Effector memory CD4-positive, alpha-beta T cell (primary cell): ENCODE measurements at regions not wholly inside any gene's neighbourhood (a gene's known extent, or its start where the extent isn't known, plus 50 kb on each side); places are given as distances from the start of the nearest gene placed in this dataset.
"Not testable (repeated sequence)": the region's sequence is repeated elsewhere in the genome, so short reads cannot be mapped to it uniquely, and the experiment has no call there.

Experiments used
- DNase-seq, 3 donors: peaks; one replicate each; pipeline ENCODE4 v3.0.0-alpha.2; 2020
- H3K27ac ChIP-seq: 2 replicates; pipeline ENCODE4 v1.7.0; 2013; ENCODE audit warnings: mild to moderate bottlenecking, low read length, moderate library complexity; ENCODE audit not compliant: insufficient read depth, poor library complexity, severe bottlenecking
- H3K27me3 ChIP-seq: replicated peaks from 2 replicates; pipeline ENCODE4 v1.7.0; 2013; ENCODE audit warnings: mild to moderate bottlenecking, low read length; ENCODE audit not compliant: insufficient read depth, control insufficient read depth, poor library complexity, severe bottlenecking
- H3K36me3 ChIP-seq: 2 replicates; pipeline ENCODE4 v1.7.0; 2013; ENCODE audit warnings: mild to moderate bottlenecking, low read length, moderate library complexity; ENCODE audit not compliant: control insufficient read depth, insufficient read depth
- H3K4me1 ChIP-seq: 2 replicates; pipeline ENCODE4 v1.7.0; 2013; ENCODE audit warnings: low read length, mild to moderate bottlenecking; ENCODE audit not compliant: control insufficient read depth, insufficient read depth, poor library complexity, severe bottlenecking
- H3K4me3 ChIP-seq: 2 replicates; pipeline ENCODE4 v1.7.0; 2013; ENCODE audit warnings: low read length, low read depth, mild to moderate bottlenecking; ENCODE audit not compliant: insufficient read depth, poor library complexity, severe bottlenecking
- H3K9me3 ChIP-seq: 2 replicates; pipeline ENCODE4 v1.7.0; 2013; ENCODE audit warnings: mild to moderate bottlenecking, low read length, moderate library complexity; ENCODE audit not compliant: control insufficient read depth

DNA sequence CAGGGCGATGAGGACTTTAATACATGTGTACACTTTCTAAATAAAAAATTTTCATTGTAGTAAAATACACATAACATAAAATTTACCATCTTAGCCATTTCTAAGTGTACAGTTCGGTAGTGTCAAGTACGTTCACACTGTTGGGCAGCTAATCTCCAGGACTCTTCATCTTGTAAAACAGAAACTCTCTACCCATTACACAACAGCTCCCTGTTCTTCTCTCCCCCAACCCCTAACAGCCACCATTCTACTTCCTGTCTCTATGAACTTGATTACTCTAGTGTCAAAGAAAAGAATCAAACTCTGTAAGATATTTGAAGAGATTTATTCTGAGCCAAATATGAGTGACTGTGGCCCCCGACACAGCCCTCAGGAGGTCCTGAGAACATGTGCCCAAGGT lies 208.3 kb upstream of the PLGLB1 start:
- not testable (repeated sequence) for H3K4me3 ChIP-seq, DNase-seq, H3K27me3 ChIP-seq, H3K9me3 ChIP-seq, H3K27ac ChIP-seq, H3K36me3 ChIP-seq, H3K4me1 ChIP-seq

GRCh38 chr2:87235333-87235981 lies 213.8 kb upstream of the PLGLB1 start:
- H3K9me3 ChIP-seq, H3K4me3 ChIP-seq, H3K36me3 ChIP-seq, H3K27ac ChIP-seq, DNase-seq, H3K27me3 ChIP-seq, H3K4me1 ChIP-seq: not testable (repeated sequence)

DNA sequence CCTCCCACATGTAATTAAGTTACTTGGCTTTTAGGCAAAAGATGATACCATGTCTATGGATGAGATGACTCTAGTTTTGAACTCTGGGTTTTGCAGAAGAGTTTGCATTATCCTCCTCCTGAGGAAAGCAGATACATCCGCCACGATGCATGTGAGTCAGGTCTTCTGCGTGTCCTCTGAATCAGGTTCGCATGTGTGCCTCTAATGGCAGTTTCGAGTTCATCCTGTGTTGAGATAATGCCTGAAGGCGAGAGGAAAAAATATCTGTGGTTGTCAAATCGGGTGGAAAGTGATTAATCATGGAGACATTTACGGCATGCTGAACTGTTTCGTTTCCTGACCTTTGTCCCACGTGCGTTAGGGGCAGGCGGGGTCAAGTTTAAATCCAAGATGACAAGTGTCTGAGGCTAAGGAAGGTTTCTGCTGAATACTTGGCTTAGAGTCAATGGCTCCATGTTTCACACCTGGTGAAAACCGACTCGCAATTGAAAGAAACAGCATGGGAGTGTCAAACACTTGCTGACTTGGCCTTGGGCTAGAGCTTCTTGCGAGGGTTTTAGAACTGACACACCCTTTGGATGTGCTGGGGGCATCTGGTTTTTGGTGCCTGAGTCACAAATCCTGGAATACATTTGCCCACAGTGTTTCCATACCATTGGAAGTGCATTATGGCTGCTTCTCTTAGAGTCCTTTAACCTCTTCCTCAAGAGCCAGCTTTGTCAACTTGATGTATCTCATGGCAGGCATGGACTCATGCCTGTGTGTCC lies 216.1 kb upstream of the PLGLB1 start:
- DNase-seq, H3K4me1 ChIP-seq, H3K27ac ChIP-seq, H3K4me3 ChIP-seq, H3K36me3 ChIP-seq, H3K27me3 ChIP-seq, H3K9me3 ChIP-seq: not testable (repeated sequence)

DNA sequence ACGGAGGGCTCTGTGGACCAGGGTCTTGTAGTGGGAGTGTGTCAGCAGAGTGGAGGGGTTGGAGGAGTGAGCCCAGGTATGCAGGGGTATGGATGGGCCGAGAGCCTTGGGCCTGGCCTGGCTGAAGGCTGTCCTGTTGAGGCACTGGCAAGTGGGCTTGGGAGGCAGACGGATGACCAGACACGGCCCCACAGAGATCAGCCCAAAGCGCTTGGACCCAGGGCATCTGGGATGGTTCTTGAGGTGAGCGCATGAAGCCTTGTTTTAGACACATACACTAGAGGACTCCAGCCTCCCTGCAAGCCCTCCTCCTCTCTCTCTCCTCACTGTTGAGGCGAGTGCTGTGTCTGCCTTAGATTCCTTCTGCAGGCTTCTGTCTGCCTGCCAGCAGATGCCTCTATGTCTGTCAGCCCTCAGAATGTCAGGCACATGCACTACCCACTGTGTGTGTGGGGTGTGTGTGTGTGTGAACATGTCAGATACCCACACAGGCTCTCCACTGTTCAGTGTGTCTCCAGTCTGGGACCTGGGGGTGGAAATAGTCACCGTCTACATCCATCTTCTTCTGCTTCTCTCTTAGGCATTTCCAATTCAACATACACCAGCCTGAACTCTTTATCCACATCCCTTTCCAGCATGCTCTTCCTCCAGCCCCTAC lies 218.0 kb upstream of the PLGLB1 start:
- not testable (repeated sequence) for H3K4me3 ChIP-seq, H3K9me3 ChIP-seq, H3K4me1 ChIP-seq, H3K27ac ChIP-seq, H3K27me3 ChIP-seq, H3K36me3 ChIP-seq, DNase-seq

GRCh38 chr2:87246066-87246717 lies 224.5 kb upstream of the PLGLB1 start:
- H3K9me3 ChIP-seq, H3K27ac ChIP-seq, H3K36me3 ChIP-seq, H3K27me3 ChIP-seq, H3K4me1 ChIP-seq, H3K4me3 ChIP-seq, DNase-seq: not testable (repeated sequence)

GRCh38 chr2:87252046-87252445 lies 230.4 kb upstream of the PLGLB1 start:
- not testable (repeated sequence) for H3K9me3 ChIP-seq, H3K27me3 ChIP-seq, DNase-seq, H3K27ac ChIP-seq, H3K4me3 ChIP-seq, H3K4me1 ChIP-seq, H3K36me3 ChIP-seq

- not testable (repeated sequence) for H3K4me3 ChIP-seq, H3K27ac ChIP-seq, H3K36me3 ChIP-seq, H3K27me3 ChIP-seq, H3K9me3 ChIP-seq, H3K4me1 ChIP-seq, DNase-seq
Measured at GRCh38 chr2:87254562-87254961, 232.9 kb upstream of the PLGLB1 start.

DNA sequence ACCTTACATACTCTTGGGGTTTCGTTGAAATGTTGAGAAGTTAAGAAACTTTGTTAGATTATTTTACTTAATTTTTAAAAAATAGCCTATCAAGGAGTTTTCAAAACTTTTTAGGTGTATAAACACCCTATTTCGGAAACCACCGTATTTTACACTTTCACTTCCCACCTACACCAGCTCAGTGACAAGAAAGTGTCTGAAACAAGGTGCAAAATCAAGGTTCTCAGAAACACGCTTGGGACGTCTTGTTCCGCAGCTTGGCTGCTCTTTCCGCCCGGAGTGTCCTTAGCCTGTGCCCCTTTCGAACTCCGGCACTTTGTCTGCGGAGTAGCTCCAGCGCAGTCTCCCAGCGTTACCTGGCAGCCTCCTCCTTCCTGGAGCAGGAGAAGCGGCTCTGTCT lies 233.8 kb upstream of the PLGLB1 start:
- not testable (repeated sequence) for H3K27me3 ChIP-seq, H3K9me3 ChIP-seq, H3K4me1 ChIP-seq, DNase-seq, H3K4me3 ChIP-seq, H3K27ac ChIP-seq, H3K36me3 ChIP-seq

GRCh38 chr2:87258887-87259286 lies 237.2 kb upstream of the PLGLB1 start:
- not testable (repeated sequence) for H3K4me1 ChIP-seq, H3K4me3 ChIP-seq, H3K9me3 ChIP-seq, H3K27me3 ChIP-seq, H3K27ac ChIP-seq, DNase-seq, H3K36me3 ChIP-seq

- not testable (repeated sequence) for H3K4me3 ChIP-seq, H3K36me3 ChIP-seq, H3K27ac ChIP-seq, DNase-seq, H3K27me3 ChIP-seq, H3K4me1 ChIP-seq, H3K9me3 ChIP-seq
Measured at GRCh38 chr2:87262184-87262702, 240.6 kb upstream of the PLGLB1 start.
